ENCODE measurements at regions not wholly inside any gene's neighbourhood (a gene's known extent, or its start where the extent isn't known, plus 50 kb on each side); places are given as distances from the start of the nearest gene placed in this dataset.

DNA sequence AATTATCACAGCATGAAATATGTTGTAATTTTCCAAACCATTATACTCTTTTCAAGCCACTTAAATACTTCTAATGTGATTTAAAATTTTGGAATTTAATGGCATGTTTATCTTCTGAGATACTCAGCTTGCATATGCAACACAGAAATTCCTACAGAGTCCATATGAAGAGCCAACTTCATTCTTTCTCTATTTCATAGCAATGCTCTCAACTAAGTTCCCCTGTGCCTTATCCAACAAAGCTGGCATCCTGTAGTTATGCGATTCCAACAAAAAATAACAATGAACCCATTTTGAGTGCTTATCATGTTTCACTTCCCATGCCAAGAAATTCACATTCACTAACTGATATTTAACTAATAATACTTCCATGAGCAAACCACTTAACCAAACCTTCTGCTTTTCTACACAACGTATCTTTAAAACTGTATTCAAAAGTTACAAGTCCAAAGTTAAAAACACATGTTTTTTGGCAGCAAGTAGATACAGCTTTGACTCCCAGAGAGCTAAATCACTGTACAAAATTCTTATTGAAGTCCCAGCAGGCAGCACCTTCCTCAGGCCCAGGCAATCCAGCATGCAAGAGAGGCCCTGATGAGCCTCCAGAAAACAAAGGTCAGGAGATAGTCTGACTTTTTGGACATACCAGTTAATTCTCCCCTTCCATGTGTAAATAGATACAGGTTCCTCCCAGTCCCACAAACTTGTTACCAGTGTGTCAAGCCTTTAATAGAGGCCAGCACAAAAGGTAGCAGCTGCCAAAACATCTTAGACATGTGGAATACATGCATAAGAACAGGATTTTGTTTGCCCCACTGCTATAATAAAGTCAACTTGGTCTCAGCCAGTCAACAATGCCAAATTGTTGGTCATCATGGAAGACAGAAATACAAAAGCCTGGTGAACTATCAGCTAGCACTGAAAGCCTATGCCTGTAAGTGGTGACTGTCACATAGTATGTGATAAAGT is 113.1 kb upstream of the WDR75 start:
- Histone ChIP-seq H3K4me2 (ENCODE audit: low read length) (no peak overlapping the region), H3K36me3 (ENCODE audit: insufficient read depth, low read length) (no peaks in the 10 kb centered on the region), H3K27ac (ENCODE audit: low read depth, low read length, poor library complexity, severe bottlenecking) (no peak overlapping the region), H4K20me1 (ENCODE audit: insufficient read depth, low read length) (no peaks in the 10 kb centered on the region), H3K79me2 (ENCODE audit: insufficient read depth, low read length) (no peaks in the 10 kb centered on the region), H3K4me1 (ENCODE audit: insufficient read depth, low read length, severe bottlenecking) (no peaks in the 10 kb centered on the region), H2AFZ (ENCODE audit: low read length) (no peak overlapping the region), H3K9me3 (ENCODE audit: low read length) (no peaks in the 10 kb centered on the region), H3K9ac (ENCODE audit: low read length) (no peak overlapping the region), H3F3A (ENCODE audit: insufficient read depth, low read length) (no peaks in the 10 kb centered on the region), H3K27me3 (ENCODE audit: insufficient read depth, low read length) (no peaks in the 10 kb centered on the region), H3K9me2 (ENCODE audit: low read depth, low read length) (no peaks in the 10 kb centered on the region), H3K4me3 (ENCODE audit: low read depth, low read length, poor library complexity, severe bottlenecking) (no peak overlapping the region)
- TF ChIP-seq, protein P1, sequence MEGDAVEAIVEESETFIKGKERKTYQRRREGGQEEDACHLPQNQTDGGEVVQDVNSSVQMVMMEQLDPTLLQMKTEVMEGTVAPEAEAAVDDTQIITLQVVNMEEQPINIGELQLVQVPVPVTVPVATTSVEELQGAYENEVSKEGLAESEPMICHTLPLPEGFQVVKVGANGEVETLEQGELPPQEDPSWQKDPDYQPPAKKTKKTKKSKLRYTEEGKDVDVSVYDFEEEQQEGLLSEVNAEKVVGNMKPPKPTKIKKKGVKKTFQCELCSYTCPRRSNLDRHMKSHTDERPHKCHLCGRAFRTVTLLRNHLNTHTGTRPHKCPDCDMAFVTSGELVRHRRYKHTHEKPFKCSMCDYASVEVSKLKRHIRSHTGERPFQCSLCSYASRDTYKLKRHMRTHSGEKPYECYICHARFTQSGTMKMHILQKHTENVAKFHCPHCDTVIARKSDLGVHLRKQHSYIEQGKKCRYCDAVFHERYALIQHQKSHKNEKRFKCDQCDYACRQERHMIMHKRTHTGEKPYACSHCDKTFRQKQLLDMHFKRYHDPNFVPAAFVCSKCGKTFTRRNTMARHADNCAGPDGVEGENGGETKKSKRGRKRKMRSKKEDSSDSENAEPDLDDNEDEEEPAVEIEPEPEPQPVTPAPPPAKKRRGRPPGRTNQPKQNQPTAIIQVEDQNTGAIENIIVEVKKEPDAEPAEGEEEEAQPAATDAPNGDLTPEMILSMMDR (IDR thresholded peaks at IDR 0.05; ENCODE audit: low read length) = no peak
- no peak for TF ChIP-seq EZH2 (IDR thresholded peaks at IDR 0.05; ENCODE audit: borderline replicate concordance, low read length)

DNA sequence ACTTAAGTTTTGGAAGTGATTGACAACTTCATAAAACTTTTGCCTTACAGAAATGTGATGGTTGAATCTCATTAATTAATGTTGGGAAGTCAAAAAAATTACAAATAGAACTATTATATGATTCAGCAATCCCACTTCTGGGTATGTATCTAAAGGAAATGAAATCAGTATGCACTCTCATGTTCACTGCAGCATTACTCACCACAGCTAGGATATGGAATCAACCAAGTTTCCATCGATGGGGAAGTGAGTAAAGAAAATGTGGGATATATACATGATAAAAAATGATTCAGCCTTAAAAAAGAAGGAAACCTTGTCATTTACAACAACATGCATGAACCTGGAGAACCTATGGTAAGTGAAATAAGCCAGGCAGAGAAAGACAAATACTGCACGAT is 112.4 kb upstream of the WDR75 start:
- H3K79me2 ChIP-seq (ENCODE audit: insufficient read depth, low read length) = no peaks in the 10 kb centered on the region
- H3K9me2 ChIP-seq (ENCODE audit: low read depth, low read length) = no peaks in the 10 kb centered on the region
- H3F3A ChIP-seq (ENCODE audit: insufficient read depth, low read length) = no peaks in the 10 kb centered on the region
- no peaks in the 10 kb centered on the region for H3K4me1 ChIP-seq (ENCODE audit: insufficient read depth, low read length, severe bottlenecking)
- H4K20me1 ChIP-seq (ENCODE audit: insufficient read depth, low read length) = no peaks in the 10 kb centered on the region
- H3K27me3 ChIP-seq (ENCODE audit: insufficient read depth, low read length) = no peaks in the 10 kb centered on the region
- H3K9ac ChIP-seq (ENCODE audit: low read length) = no peak overlapping the region
- TF ChIP-seq, protein P1 (IDR thresholded peaks at IDR 0.05; ENCODE audit: low read length) = no peak
- TF ChIP-seq EZH2 (IDR thresholded peaks at IDR 0.05; ENCODE audit: borderline replicate concordance, low read length) = no peak
- no peaks in the 10 kb centered on the region for H3K36me3 ChIP-seq (ENCODE audit: insufficient read depth, low read length)
- H3K9me3 ChIP-seq (ENCODE audit: low read length) = no peaks in the 10 kb centered on the region
- H3K4me2 ChIP-seq (ENCODE audit: low read length) = no peak overlapping the region
- H3K27ac ChIP-seq (ENCODE audit: low read depth, low read length, poor library complexity, severe bottlenecking) = no peak overlapping the region
- H2AFZ ChIP-seq (ENCODE audit: low read length) = no peak overlapping the region
- no peak overlapping the region for H3K4me3 ChIP-seq (ENCODE audit: low read depth, low read length, poor library complexity, severe bottlenecking)

DNA sequence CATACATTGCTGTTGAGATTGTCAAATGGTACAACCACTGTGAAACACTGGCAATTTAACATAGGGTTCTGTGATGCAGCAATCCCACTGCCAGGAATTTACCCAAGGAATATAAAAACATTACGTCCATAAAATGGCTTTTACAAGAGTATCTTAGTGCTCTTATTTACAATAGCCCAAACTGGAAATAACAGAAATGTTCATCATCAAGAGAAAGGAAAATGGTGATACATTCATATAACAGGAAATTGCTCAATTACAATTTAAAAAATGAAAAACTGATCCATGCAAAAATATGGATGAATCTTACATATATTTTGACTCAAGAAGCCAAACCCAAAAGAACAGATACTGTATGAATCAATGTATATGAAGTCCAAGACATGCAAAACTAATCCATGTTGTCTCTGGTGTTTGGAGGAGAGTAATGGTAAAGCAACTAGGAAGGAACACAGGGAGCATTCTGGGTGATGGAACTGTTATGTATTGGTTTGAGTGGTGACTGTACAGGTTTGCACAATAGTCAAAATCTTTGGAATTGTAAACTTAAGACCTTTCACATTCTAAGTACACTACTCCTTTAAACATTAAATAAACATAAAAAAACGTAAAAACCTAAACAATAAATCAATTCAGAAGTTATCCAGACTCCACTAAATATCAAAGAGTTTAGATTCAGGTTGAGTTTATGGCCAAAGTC is 104.8 kb upstream of the WDR75 start:
- H3K27ac ChIP-seq (ENCODE audit: low read depth, low read length, poor library complexity, severe bottlenecking) = no peak overlapping the region
- no peaks in the 10 kb centered on the region for H3K4me1 ChIP-seq (ENCODE audit: insufficient read depth, low read length, severe bottlenecking)
- H3K9me2 ChIP-seq (ENCODE audit: low read depth, low read length) = no peaks in the 10 kb centered on the region
- no peaks in the 10 kb centered on the region for H3K79me2 ChIP-seq (ENCODE audit: insufficient read depth, low read length)
- H3K4me3 ChIP-seq (ENCODE audit: low read depth, low read length, poor library complexity, severe bottlenecking) = no peak overlapping the region
- no peaks in the 10 kb centered on the region for H3K36me3 ChIP-seq (ENCODE audit: insufficient read depth, low read length)
- no peak overlapping the region for H3K9ac ChIP-seq (ENCODE audit: low read length)
- no peaks in the 10 kb centered on the region for H3K27me3 ChIP-seq (ENCODE audit: insufficient read depth, low read length)
- no peak overlapping the region for H3K4me2 ChIP-seq (ENCODE audit: low read length)
- no peaks in the 10 kb centered on the region for H4K20me1 ChIP-seq (ENCODE audit: insufficient read depth, low read length)
- no peaks in the 10 kb centered on the region for H3F3A ChIP-seq (ENCODE audit: insufficient read depth, low read length)
- TF ChIP-seq, protein P1 (IDR thresholded peaks at IDR 0.05; ENCODE audit: low read length) = no peak
- TF ChIP-seq EZH2 (IDR thresholded peaks at IDR 0.05; ENCODE audit: borderline replicate concordance, low read length) = no peak
- no peak overlapping the region for H2AFZ ChIP-seq (ENCODE audit: low read length)
- no peaks in the 10 kb centered on the region for H3K9me3 ChIP-seq (ENCODE audit: low read length)
